PC-3 (cell line): ENCODE measurements at regions not wholly inside any gene's neighbourhood (a gene's known extent, or its start where the extent isn't known, plus 50 kb on each side); places are given as distances from the start of the nearest gene placed in this dataset.

Experiments used
- ATAC-seq: fragments of 200-7000 bp; cut with Tn5 transposase; 2 replicates; pipeline ENCODE4 v1.9.1; 2020; ENCODE audit warnings: mild to moderate bottlenecking, moderate library complexity
- BruUV-seq: library from RNA; stranded (reverse); fragments of 400-500 nt; replicated peaks from 2 replicates; lab custom pipeline; 2021; lab: Mats Ljungman, UMichigan
- CTCF ChIA-PET: fragments of 300-600 bp; sonication (Branson Sonifier 250); formaldehyde crosslinking; loops from one replicate; lab custom pipeline; 2022; ENCODE audit warnings: antibody characterized with exemption; lab: Charles Lee
- POLR2A ChIA-PET: fragments of 300-600 bp; sonication (Branson Sonifier 250); formaldehyde crosslinking; loops from one replicate; lab custom pipeline; 2022; ENCODE audit warnings: antibody characterized with exemption; ENCODE audit not compliant: unreplicated experiment; lab: Charles Lee
- DNase-seq: peaks from one replicate; pipeline ENCODE4 v3.0.0-alpha.2; 2015
- H2AFZ ChIP-seq: fragments of 300-600 bp; sonication (generic); 2 replicates; pipeline ENCODE4 v1.6.0; 2016; ENCODE audit warnings: antibody characterized with exemption, low read length
- H3F3A ChIP-seq: fragments of 300-600 bp; sonication (generic); one replicate; pipeline ENCODE4 v1.6.0; 2017; ENCODE audit warnings: antibody characterized with exemption, low read length, control low read depth, mild to moderate bottlenecking; ENCODE audit not compliant: unreplicated experiment
- H3K27ac ChIP-seq: fragments of 300-600 bp; sonication (generic); 2 replicates; pipeline ENCODE4 v1.5.1; 2016; ENCODE audit warnings: mild to moderate bottlenecking, low read length
- H3K27me3 ChIP-seq: fragments of 300-600 bp; sonication (generic); 2 replicates; pipeline ENCODE4 v1.6.1; 2016; ENCODE audit warnings: low read length, mixed read lengths
- H3K36me3 ChIP-seq: fragments of 300-600 bp; sonication (generic); 2 replicates; pipeline ENCODE4 v1.6.1; 2016; ENCODE audit warnings: low read depth, mixed run types, low read length, mixed read lengths
- H3K4me1 ChIP-seq: fragments of 300-600 bp; sonication (generic); 2 replicates; pipeline ENCODE4 v1.5.1; 2016; ENCODE audit warnings: low read length; ENCODE audit not compliant: insufficient read depth
- H3K4me2 ChIP-seq: fragments of 300-600 bp; sonication (generic); 2 replicates; pipeline ENCODE4 v1.6.0; 2016; ENCODE audit warnings: low read length
- H3K4me3 ChIP-seq: fragments of 300-600 bp; sonication (generic); 2 replicates; pipeline ENCODE4 v1.5.1; 2016; ENCODE audit warnings: mild to moderate bottlenecking, low read length, mixed read lengths
- H3K79me2 ChIP-seq: fragments of 300-600 bp; sonication (generic); 2 replicates; pipeline ENCODE4 v1.6.1; 2017; ENCODE audit warnings: low read length, mixed read lengths
- H3K9ac ChIP-seq: fragments of 300-600 bp; sonication (generic); 2 replicates; pipeline ENCODE4 v1.6.0; 2016; ENCODE audit warnings: mild to moderate bottlenecking, low read length
- H3K9me2 ChIP-seq: fragments of 300-600 bp; sonication (generic); replicated peaks from 2 replicates; pipeline ENCODE4 v1.6.1; 2016; ENCODE audit warnings: mixed run types, low read length, mixed read lengths
- H3K9me3 ChIP-seq: fragments of 300-600 bp; sonication (generic); 2 replicates; pipeline ENCODE4 v1.6.1; 2016; ENCODE audit warnings: low read length, mixed read lengths
- H4K20me1 ChIP-seq: fragments of 300-600 bp; sonication (generic); 2 replicates; pipeline ENCODE4 v1.6.1; 2016; ENCODE audit warnings: low read length, mixed read lengths
- CTCF ChIP-seq: fragments of 300-600 bp; sonication (generic); conservative IDR thresholded peaks from 2 replicates; pipeline ENCODE4 v1.5.1; 2017; ENCODE audit warnings: antibody characterized with exemption, low read depth, mild to moderate bottlenecking, low read length
- EZH2 ChIP-seq: fragments of 300-600 bp; sonication (generic); IDR thresholded peaks from one replicate; pipeline ENCODE4 v1.6.1; 2017; ENCODE audit warnings: antibody characterized with exemption, mild to moderate bottlenecking, low read length; ENCODE audit not compliant: unreplicated experiment
- EZH2phosphoT487 ChIP-seq: fragments of 300-600 bp; sonication (generic); IDR thresholded peaks from 2 replicates; pipeline ENCODE4 v1.6.1; 2018; ENCODE audit warnings: mild to moderate bottlenecking, antibody characterized with exemption, low read length, borderline replicate concordance
- intact Hi-C: fragments of 100-400 bp; cut with micrococcal nuclease; formaldehyde crosslinking; loops from 2 replicates; pipeline ENCODE4 v1.9.0; 2023

GRCh38 chr2:62329797-62330196 lies 133.9 kb downstream of the B3GNT2 start:
- Histone ChIP-seq H3K4me1 (no peaks in the 10 kb centered on the region), H2AFZ (no peak overlapping the region), H3K4me3 (no peak overlapping the region), H3K9ac (no peak overlapping the region), H3K27ac (no peak overlapping the region), H3K4me2 (no peak overlapping the region), H3K36me3 (no peaks in the 10 kb centered on the region), H3F3A (no peaks in the 10 kb centered on the region), H3K9me2 (no peaks in the 10 kb centered on the region), H3K79me2 (no peaks in the 10 kb centered on the region), H3K27me3 (no peaks in the 10 kb centered on the region), H4K20me1 (no peaks in the 10 kb centered on the region), H3K9me3 (no peaks in the 10 kb centered on the region)
- ChIA-PET POLR2A (no interaction called here), CTCF (no interaction called here)
- TF ChIP-seq EZH2phosphoT487 (no peak), CTCF (no peak), EZH2 (no peak)
- ATAC-seq (no peak), DNase-seq (no peak)
- BruUV-seq, result no TSS peak
- intact Hi-C loops, result no loop called here

- no peak overlapping the region for H3K9ac ChIP-seq
- H3K4me1 ChIP-seq, result no peaks in the 10 kb centered on the region
- no peaks in the 10 kb centered on the region for H3K27me3 ChIP-seq
- BruUV-seq, result no TSS peak
- CTCF ChIA-PET, result no interaction called here
- H3K36me3 ChIP-seq, result no peaks in the 10 kb centered on the region
- intact Hi-C loops, result no loop called here
- H3K27ac ChIP-seq, result no peak overlapping the region
- no peaks in the 10 kb centered on the region for H4K20me1 ChIP-seq
- no peaks in the 10 kb centered on the region for H3K9me3 ChIP-seq
- H3K4me3 ChIP-seq, result no peak overlapping the region
- DNase-seq (no peak), ATAC-seq (no peak)
- TF ChIP-seq EZH2phosphoT487, result no peak
- TF ChIP-seq EZH2, result no peak
- no peak for TF ChIP-seq CTCF
- H3K79me2 ChIP-seq, result no peaks in the 10 kb centered on the region
- no peak overlapping the region for H2AFZ ChIP-seq
- no peaks in the 10 kb centered on the region for H3K9me2 ChIP-seq
- no peak overlapping the region for H3K4me2 ChIP-seq
- POLR2A ChIA-PET, result no interaction called here
- H3F3A ChIP-seq, result no peaks in the 10 kb centered on the region
Observed at GRCh38 chr2:62326735-62327134, 130.8 kb downstream of the B3GNT2 start.

GRCh38 chr2:62325398-62325797 lies 129.5 kb downstream of the B3GNT2 start:
- BruUV-seq, result no TSS peak
- no peaks in the 10 kb centered on the region for H3K36me3 ChIP-seq
- ATAC-seq (no peak), DNase-seq (no peak)
- H4K20me1 ChIP-seq, result no peaks in the 10 kb centered on the region
- H3K4me3 ChIP-seq, result no peak overlapping the region
- no peaks in the 10 kb centered on the region for H3F3A ChIP-seq
- no peaks in the 10 kb centered on the region for H3K9me2 ChIP-seq
- POLR2A ChIA-PET, result no interaction called here
- H2AFZ ChIP-seq, result no peak overlapping the region
- no peaks in the 10 kb centered on the region for H3K27me3 ChIP-seq
- H3K4me1 ChIP-seq, result no peaks in the 10 kb centered on the region
- no peak overlapping the region for H3K4me2 ChIP-seq
- H3K9me3 ChIP-seq, result no peaks in the 10 kb centered on the region
- H3K9ac ChIP-seq, result no peak overlapping the region
- CTCF ChIA-PET, result no interaction called here
- no peaks in the 10 kb centered on the region for H3K79me2 ChIP-seq
- H3K27ac ChIP-seq, result no peak overlapping the region
- intact Hi-C loops, result no loop called here
- no peak for TF ChIP-seq EZH2
- no peak for TF ChIP-seq CTCF
- no peak for TF ChIP-seq EZH2phosphoT487
